CD4-positive, alpha-beta T cell treated with Interleukin-17A for 4 hours (primary cell): ENCODE measurements at regions not wholly inside any gene's neighbourhood (a gene's known extent, or its start where the extent isn't known, plus 50 kb on each side); places are given as distances from the start of the nearest gene placed in this dataset.
"Not testable (repeated sequence)": the region's sequence is repeated elsewhere in the genome, so short reads cannot be mapped to it uniquely, and the experiment has no call there.

Experiments
- DNase-seq: peaks from one replicate; pipeline ENCODE4 v3.0.0-alpha.2; 2020; ENCODE audit warnings: mixed read lengths

DNA sequence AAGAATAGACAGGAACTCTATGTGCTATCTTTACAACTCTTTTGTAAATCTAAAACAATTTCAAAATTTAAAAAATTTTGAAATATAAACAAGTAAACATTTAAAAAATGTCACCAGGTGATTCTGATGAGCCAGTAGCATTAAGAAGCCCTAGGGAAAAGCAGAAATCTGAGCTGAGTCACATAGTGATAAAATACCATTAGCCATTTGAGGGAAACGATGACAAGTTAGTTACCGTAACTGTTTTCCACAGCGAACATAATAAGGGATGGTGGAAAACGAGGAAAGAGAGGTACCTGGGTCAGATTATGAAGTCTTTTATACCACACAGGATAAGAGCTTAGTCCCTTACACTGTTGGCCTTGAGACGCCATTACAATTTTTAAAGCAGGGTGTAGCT, 55.5 kb downstream of the PRR15 start:
- DNase-seq, result no peak

GRCh38 chr7:29619848-29620555, 56.4 kb downstream of the PRR15 start:
- no peak for DNase-seq

DNA sequence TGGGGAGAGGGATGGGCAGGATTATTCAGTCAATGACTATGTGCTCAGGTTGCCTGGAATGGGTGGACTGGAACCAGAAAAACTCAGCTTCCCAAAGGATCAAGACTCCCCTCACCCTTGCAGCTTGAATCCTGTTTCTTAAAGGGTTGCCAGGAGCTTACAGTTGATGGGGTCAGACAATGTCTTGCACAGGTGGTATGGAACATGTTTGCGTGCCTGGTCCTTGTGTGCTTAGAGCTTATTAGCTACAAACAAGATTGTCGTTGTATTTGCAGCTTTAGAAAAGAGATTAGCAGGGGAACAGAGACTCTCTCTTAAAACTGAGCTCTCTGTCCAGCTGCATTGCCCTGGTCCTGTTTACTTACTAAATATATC, 56.9 kb downstream of the PRR15 start:
- no peak for DNase-seq

DNA sequence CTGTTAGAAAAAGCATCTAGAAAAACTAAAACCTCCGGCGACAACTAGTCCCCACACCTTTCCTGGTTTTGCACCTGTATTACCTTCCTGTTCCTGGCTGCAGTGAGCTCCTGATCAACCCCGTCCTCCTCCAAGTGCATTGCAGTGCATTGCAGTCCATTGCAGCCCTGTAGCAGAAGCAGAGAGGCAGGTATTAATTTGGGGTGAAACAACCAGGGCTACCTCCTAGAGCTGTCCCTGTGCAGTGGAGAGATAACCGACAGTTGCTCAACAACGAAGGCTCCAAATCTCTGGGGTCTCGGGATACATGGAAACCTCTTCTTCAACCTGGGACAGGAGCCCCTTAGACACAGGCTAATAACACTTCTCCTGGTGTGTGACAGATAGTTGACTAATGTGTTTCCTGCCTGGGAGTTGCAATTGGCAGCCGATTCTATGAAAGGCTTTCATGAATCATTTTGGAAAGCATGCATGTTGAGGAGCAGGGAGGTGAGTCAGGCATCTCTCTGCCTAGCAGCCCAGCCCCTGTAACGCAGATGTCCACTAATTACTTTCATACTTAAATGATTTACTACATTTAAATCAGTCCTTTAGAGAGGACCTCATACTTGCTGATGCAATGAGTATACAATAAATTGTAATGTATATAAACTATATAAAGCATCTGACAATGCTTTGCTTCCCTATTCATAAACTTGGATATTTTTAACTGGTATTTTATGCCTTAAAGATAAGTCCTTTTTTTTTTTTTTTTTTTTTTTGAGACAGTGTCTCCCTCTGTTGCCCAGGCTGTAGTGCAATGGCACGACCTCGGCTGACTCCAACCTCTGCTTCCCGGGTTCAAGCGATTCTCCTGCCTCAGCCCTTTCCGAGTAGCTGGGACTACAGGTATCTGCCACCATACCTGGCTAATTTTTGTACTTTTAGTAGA, 59.0 kb downstream of the PRR15 start:
- DNase-seq, result no peak

- no peak for DNase-seq
Observed at GRCh38 chr7:29623973-29624372, 60.3 kb downstream of the PRR15 start.

- DNase-seq, result no peak
Observed at GRCh38 chr7:29626730-29627129, 63.1 kb downstream of the PRR15 start.

DNA sequence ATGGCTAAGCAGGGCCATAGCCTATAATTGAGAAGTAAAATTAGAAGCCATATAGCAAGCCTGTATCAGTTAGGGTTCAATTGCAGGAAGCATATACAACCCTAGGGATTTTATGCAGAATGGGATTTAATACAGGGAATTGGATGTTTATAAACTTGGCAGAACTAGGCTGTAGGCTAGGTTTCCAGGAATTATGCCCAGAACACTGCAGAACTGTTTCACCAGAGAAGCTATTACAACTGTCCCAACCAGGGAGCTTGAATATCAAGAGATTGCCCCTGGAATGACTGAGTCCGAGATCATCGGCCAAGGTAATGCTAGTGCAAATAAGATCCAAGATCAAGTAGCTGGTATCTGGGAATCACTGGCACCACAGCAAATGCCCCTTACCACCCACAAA, 64.0 kb downstream of the PRR15 start:
- no peak for DNase-seq

DNA sequence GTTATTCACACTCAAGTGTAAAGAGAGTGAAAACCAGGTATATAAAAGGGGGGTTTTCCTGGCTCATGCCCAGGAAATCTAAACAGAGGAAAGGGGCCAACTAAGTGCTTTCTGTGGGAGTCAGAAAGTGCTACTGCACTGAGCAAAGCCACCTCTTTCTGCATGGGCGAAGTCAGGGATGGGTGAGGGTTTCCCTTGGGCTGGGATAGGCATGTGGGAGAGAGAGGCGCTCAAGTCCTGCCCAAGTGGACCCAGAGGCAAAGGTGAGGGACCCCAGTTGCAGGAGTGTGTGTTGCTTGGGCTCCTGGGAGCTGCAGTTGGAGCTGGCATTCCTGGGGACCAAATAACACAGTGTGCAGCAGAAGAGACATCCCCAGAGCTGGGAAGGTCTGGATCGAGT, 65.9 kb downstream of the PRR15 start:
- DNase-seq, result no peak

GRCh38 chr7:29635067-29636008, 71.7 kb downstream of the PRR15 start:
- not testable (repeated sequence) for DNase-seq

GRCh38 chr7:29636009-29636351, 72.3 kb downstream of the PRR15 start:
- no peak for DNase-seq

DNA sequence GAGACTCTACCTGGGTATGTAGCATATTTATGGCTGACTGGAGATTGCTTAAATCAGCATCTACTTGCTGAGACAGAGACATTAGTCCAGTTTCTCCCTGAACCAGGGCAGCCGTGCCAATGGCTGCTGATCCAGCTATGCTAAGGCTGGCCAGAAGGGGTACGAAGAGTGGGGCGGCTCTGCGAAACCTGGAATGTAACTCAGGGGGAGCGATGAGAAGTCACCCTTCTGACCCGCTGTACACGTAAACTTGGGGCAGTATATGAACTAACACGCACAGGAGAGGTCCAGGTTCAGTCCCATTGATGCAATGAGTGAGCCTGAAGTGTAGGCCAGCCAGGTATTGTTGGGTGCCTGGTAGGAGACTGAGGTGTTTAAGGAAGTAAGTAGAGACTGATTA, 73.7 kb downstream of the PRR15 start:
- no peak for DNase-seq

GRCh38 chr7:29638841-29639240, 75.2 kb downstream of the PRR15 start:
- DNase-seq, result not testable (repeated sequence)

- DNase-seq, result no peak
Observed at GRCh38 chr7:29639386-29639785, 75.8 kb downstream of the PRR15 start.

DNA sequence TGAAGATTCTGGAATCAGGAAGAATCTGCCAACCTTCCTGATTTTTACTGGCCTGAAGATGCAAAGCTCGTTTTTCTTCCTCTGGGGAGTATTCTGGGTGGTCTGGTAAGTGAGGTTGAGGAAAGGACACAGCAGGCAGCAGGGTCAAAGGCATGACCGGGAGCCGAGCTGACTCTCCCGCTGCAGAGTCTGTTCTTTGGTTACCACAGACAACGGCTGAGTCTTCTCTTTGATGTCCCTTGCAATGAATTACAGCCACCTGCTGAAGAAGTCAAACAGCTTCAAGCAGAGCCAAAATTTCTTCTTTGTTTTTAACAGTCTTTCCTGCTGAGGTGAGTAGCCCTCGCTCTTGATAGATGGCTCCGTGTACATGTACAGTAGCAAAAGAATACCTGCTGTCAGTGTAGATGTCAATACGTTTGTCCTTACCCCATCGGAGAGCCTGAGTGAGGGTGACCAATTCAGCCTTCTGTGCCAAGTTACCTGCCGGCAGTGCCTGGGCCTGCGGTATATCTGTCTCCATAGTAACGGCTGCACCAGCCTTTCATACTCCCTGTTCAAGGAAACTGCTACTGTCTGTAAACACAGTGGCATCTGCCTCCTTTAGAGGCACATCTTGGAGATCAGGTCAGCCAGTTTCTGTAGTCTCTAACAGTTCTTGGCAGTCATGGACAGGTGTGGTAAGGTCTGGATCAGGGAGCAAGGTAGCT, 76.4 kb downstream of the PRR15 start:
- no peak for DNase-seq

DNA sequence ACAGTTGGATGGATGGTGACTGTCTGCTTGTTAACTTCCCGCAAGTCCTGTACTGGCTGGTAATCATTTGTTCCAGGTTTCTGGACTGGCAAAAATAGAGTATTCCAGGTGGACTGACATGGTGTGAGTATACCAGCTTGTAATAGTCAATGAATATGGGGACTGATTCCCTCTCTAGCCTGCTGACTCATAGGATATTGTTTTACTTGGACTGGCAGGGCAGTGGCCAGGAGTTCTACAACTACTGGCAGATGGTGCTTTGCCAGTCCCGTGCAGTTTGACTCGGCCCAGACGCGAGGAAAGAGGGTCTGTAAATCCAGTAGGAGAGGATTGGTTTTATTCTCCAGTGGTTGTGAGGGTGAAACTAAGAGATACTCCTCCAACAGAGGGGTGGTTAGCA, 78.0 kb downstream of the PRR15 start:
- no peak for DNase-seq

DNA sequence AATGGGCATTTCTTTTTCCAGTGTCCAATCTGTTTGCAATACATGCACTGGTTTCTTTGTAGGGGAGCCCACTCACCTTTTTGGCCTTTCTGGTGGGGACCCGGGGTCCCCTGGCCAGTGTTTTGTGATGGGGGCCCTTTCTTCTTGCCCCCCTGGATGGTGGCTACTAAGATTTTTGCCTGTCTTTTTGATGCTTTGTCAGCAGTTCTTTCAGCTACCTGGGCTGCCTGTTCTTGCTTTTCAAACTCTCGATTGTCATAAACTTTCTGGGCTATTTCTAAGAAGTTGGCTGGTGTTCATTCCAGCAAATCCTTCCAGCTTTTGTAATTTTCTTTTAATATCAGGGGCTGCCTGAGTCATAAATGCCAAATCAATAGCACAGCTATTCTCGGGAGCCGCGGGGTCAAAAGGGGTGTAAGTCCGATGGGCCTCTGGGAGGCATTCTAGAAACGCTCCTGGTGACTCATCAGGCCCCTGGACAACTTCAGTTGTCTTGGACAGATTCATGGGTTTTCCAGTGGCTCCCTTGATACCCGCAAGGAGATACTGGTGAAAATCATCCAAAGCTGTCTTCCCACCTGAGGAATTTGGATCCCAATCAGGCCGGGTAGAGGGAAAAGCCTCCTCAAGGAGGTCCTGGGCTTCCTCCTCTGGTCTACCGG, 79.0 kb downstream of the PRR15 start:
- DNase-seq, result no peak

- not testable (repeated sequence) for DNase-seq
Observed at GRCh38 chr7:29646116-29646515, 82.5 kb downstream of the PRR15 start.

GRCh38 chr7:29647020-29647654, 83.5 kb downstream of the PRR15 start:
- no peak for DNase-seq

GRCh38 chr7:29647691-29648210, 84.1 kb downstream of the PRR15 start:
- not testable (repeated sequence) for DNase-seq

- no peak for DNase-seq
Observed at GRCh38 chr7:29649028-29649716, 85.5 kb downstream of the PRR15 start.

- no peak for DNase-seq
Observed at GRCh38 chr7:29649876-29650275, 86.2 kb downstream of the PRR15 start.
